K562 (cell line): ENCODE measurements at regions not wholly inside any gene's neighbourhood (a gene's known extent, or its start where the extent isn't known, plus 50 kb on each side); places are given as distances from the start of the nearest gene placed in this dataset.

Experiments used
- ARNT ChIP-seq, 2 experiments: fragments of 450-650 bp; IDR thresholded peaks; 2 replicates each; pipeline ENCODE4 v1.6.1; 2016; ENCODE audit warnings: mild to moderate bottlenecking in 1 of 2
- CBFA2T2 ChIP-seq: fragments of 450-650 bp; conservative IDR thresholded peaks from 2 replicates; pipeline ENCODE4 v1.6.1; 2017; ENCODE audit warnings: mild to moderate bottlenecking
- E2F8 ChIP-seq: fragments of 450-650 bp; IDR thresholded peaks from 2 replicates; pipeline ENCODE4 v1.7.1; 2018; ENCODE audit warnings: mild to moderate bottlenecking, low read depth; ENCODE audit not compliant: partially characterized antibody
- E4F1 ChIP-seq: fragments of 250-450 bp; sonication (Bioruptor Pico); IDR thresholded peaks from 2 replicates; pipeline ENCODE4 v1.5.0; 2021; ENCODE audit warnings: mild to moderate bottlenecking, borderline replicate concordance
- ETV1 ChIP-seq: fragments of 450-650 bp; conservative IDR thresholded peaks from 2 replicates; pipeline ENCODE4 v1.6.1; 2016; ENCODE audit warnings: missing genetic modification characterization, control low read depth, low read depth, missing compliant biosample characterization
- HDAC8 ChIP-seq: fragments of 450-650 bp; IDR thresholded peaks from 2 replicates; pipeline ENCODE4 v1.6.1; 2016; ENCODE audit warnings: mild to moderate bottlenecking, missing genetic modification characterization, moderate library complexity, missing compliant biosample characterization
- HNRNPL ChIP-seq: fragments of 200-400 bp; formaldehyde crosslinking; IDR thresholded peaks from 2 replicates; pipeline ENCODE4 v1.6.1; 2017; ENCODE audit warnings: low read depth, mild to moderate bottlenecking, low read length
- KLF13 ChIP-seq: fragments of 450-650 bp; IDR thresholded peaks from 2 replicates; pipeline ENCODE4 v1.6.1; 2016; ENCODE audit warnings: missing genetic modification characterization, low read depth, mild to moderate bottlenecking, missing compliant biosample characterization, moderate library complexity, borderline replicate concordance
- POLR2G ChIP-seq: fragments of 200-400 bp; formaldehyde crosslinking; IDR thresholded peaks from 2 replicates; pipeline ENCODE4 v1.6.1; 2017; ENCODE audit warnings: low read depth, mild to moderate bottlenecking, antibody characterized with exemption, low read length, moderate library complexity
- POLR3A ChIP-seq: IDR thresholded peaks from 2 replicates; pipeline ENCODE4 v1.6.1; 2011; ENCODE audit warnings: borderline replicate concordance, mild to moderate bottlenecking, moderate library complexity; ENCODE audit not compliant: insufficient read length, insufficient read depth; ENCODE audit errors: extremely low read depth
- RAD21 ChIP-seq, 2 experiments: fragments of 250-450 bp in 1 of 2; fragments of 450-650 bp in 1 of 2; sonication (Bioruptor Pico) in 1 of 2; formaldehyde crosslinking in 1 of 2; IDR thresholded peaks in 1 of 2; conservative IDR thresholded peaks in 1 of 2; 2 replicates each; pipeline versions ENCODE4 v1.4.0 to v1.8.0; 2020 to 2022; ENCODE audit warnings: mild to moderate bottlenecking in 2 of 2, moderate library complexity in 1 of 2
- SLC30A9 ChIP-seq: fragments of 250-450 bp; sonication (Bioruptor Pico); IDR thresholded peaks from 2 replicates; pipeline ENCODE4 v1.8.0; 2022; ENCODE audit warnings: mild to moderate bottlenecking, moderate library complexity
- TEAD4 ChIP-seq, 2 experiments: sonication (generic) in 1 of 2; formaldehyde crosslinking in 1 of 2; IDR thresholded peaks; 2 replicates each; pipeline versions ENCODE4 v1.6.1 to v1.8.0; 2012 to 2022; ENCODE audit warnings: borderline replicate concordance in 1 of 2, inconsistent platforms in 1 of 2, low read length in 1 of 2, mild to moderate bottlenecking in 1 of 2, missing genetic modification reagents in 1 of 2
- UBTF ChIP-seq, 2 experiments: IDR thresholded peaks; 2 replicates each; pipeline ENCODE4 v1.6.1; 2012; ENCODE audit warnings: improper control_type of control experiment in 2 of 2, low read depth in 2 of 2, low read length in 2 of 2, borderline replicate concordance in 1 of 2
- YY1 ChIP-seq, 3 experiments: IDR thresholded peaks; 2 replicates each; pipeline ENCODE4 v1.6.1; 2011; ENCODE audit warnings: low read length in 2 of 3, mild to moderate bottlenecking in 2 of 3, moderate library complexity in 2 of 3, borderline replicate concordance in 1 of 3, control low read depth in 1 of 3, low read depth in 1 of 3; ENCODE audit not compliant: insufficient read depth in 3 of 3, insufficient replicate concordance in 2 of 3, control insufficient read depth in 1 of 3, insufficient read length in 1 of 3; ENCODE audit errors: extremely low read depth in 1 of 3
- ZBTB7A ChIP-seq: IDR thresholded peaks from 2 replicates; pipeline ENCODE4 v1.6.1; 2011; ENCODE audit warnings: low read depth, mild to moderate bottlenecking, low read length, moderate library complexity, borderline replicate concordance; ENCODE audit not compliant: control insufficient read depth
- ZKSCAN1 ChIP-seq: fragments of 150-350 bp; IDR thresholded peaks from 2 replicates; pipeline ENCODE4 v1.6.1; 2016; ENCODE audit warnings: low read depth, low read length
- ZNF324 ChIP-seq: fragments of 250-450 bp; sonication (Bioruptor Pico); IDR thresholded peaks from 2 replicates; pipeline ENCODE4 v1.4.0; 2020; ENCODE audit warnings: mild to moderate bottlenecking
- ZNF589 ChIP-seq: fragments of 200-800 bp; sonication (Bioruptor generic); IDR thresholded peaks from 2 replicates; pipeline ENCODE4 v1.6.1; 2016; ENCODE audit warnings: low read depth, missing genetic modification characterization, missing compliant biosample characterization

- TF ChIP-seq E2F8 (no peak), HNRNPL (no peak; the same call in 1 of the 2 replicates), SLC30A9 (no peak), CBFA2T2 (no peak), HDAC8 (tag) (no peak), ETV1 (tag) (no peak), RAD21 (CRISPR knock-in tag; conservative IDR thresholded peaks at IDR 0.05 in 1 of 2, IDR thresholded peaks at IDR 0.05 in 1 of 2) (no peak), ZBTB7A (peak; percentile 90; the same call in 1 of the 2 replicates), POLR3A (no peak), POLR2G (no peak), ZKSCAN1 (no peak; the same call in 1 of the 2 replicates), ARNT (IDR thresholded peaks at IDR 0.05) (0 out of 4 replicates have a peak, but pooled peaks of 1 of the 2 experiments have one; percentile 4), E4F1 (CRISPR knock-in tag) (peak; percentile 15; the same call in 1 of the 2 replicates), UBTF (IDR thresholded peaks at IDR 0.05; ENCODE audit: borderline replicate concordance in 1 of 2, low read depth in 2 of 2, low read length in 2 of 2) (no peak), TEAD4 (IDR thresholded peaks at IDR 0.05; ENCODE audit: low read length) (no peak), TEAD4 (CRISPR knock-in tag; IDR thresholded peaks at IDR 0.05; ENCODE audit: borderline replicate concordance) (no peak), ZNF324 (CRISPR knock-in tag) (no peak), ZNF589 (CRISPR knock-in tag) (peak; percentile 46), KLF13 (tag) (no peak), YY1 (IDR thresholded peaks at IDR 0.05; ENCODE audit: borderline replicate concordance in 1 of 3, control insufficient read depth in 1 of 3, extremely low read depth in 1 of 3, insufficient read depth in 3 of 3, insufficient read length in 1 of 3, insufficient replicate concordance in 2 of 3, low read depth in 1 of 3, low read length in 2 of 3) (peak in 1 of 3 experiments; percentile 67)
Measured at GRCh38 chr16:85552980-85553435, 60.1 kb upstream of the GSE1 start (continued).
